ENCODE measurements at regions not wholly inside any gene's neighbourhood (a gene's known extent, or its start where the extent isn't known, plus 50 kb on each side); places are given as distances from the start of the nearest gene placed in this dataset.

DNA sequence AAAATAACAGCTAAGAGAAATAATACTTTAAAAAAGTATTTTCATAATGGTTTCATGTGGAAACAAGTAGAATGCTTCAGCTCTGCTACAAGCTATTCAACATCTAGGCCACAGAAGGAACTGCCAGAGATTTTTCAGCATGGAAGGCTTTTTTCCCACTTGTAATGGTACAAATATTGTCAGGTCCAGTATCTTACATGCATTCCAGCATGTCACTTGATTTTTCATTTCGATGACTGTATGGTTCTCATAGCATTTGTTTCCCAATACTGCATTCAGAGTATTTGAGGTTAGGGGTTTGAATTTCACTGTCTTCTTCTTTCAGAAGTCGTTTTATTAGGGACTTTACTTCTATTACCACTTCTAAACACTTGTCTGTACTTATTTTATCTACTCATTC lies 1701.5 kb upstream of the FLRT2 start:
- H3K4me1 ChIP-seq (ENCODE audit: low read depth): no peaks in the 10 kb centered on the region

DNA sequence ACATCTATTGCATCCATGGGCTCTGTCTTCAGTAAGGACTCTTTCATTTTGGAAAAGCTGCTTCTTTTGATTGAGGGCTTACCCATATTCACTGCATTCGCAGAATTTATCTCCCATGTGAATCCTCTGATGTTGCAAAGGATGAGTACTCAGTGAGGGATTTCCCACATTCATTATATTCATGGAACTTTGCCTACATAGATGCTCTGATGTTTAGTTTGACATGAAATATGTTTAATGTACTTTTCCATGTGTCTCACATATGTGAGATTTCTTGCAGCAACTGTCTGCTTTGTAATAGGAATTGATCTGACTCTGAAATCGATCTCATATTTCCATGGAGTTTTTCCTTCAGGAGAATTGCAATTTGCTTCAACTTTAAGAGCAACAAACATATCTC lies 1699.6 kb upstream of the FLRT2 start:
- H3K36me3 ChIP-seq (ENCODE audit: low read depth): no peaks in the 10 kb centered on the region
- TF ChIP-seq, protein P1, sequence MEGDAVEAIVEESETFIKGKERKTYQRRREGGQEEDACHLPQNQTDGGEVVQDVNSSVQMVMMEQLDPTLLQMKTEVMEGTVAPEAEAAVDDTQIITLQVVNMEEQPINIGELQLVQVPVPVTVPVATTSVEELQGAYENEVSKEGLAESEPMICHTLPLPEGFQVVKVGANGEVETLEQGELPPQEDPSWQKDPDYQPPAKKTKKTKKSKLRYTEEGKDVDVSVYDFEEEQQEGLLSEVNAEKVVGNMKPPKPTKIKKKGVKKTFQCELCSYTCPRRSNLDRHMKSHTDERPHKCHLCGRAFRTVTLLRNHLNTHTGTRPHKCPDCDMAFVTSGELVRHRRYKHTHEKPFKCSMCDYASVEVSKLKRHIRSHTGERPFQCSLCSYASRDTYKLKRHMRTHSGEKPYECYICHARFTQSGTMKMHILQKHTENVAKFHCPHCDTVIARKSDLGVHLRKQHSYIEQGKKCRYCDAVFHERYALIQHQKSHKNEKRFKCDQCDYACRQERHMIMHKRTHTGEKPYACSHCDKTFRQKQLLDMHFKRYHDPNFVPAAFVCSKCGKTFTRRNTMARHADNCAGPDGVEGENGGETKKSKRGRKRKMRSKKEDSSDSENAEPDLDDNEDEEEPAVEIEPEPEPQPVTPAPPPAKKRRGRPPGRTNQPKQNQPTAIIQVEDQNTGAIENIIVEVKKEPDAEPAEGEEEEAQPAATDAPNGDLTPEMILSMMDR (IDR thresholded peaks at IDR 0.05): no peak
- peaks cover 16% of the 10 kb centered on the region for H3K9me3 ChIP-seq
- intact Hi-C loops (cut with DNase I, micrococcal nuclease): no loop called here
- DNase-seq (no peak), ATAC-seq (no peak)
- no peak overlapping the region for H3K4me3 ChIP-seq
- H3K4me1 ChIP-seq (ENCODE audit: low read depth): no peaks in the 10 kb centered on the region

More for the DNA sequence above, 1701.5 kb upstream of the FLRT2 start:
- Histone ChIP-seq H3K9me3 (peaks cover 14% of the 10 kb centered on the region), H3K4me3 (no peak overlapping the region), H3K36me3 (ENCODE audit: low read depth) (no peaks in the 10 kb centered on the region)
- TF ChIP-seq, protein P1 (IDR thresholded peaks at IDR 0.05): no peak
- DNase-seq (no peak), ATAC-seq (no peak)
- intact Hi-C loops (cut with DNase I, micrococcal nuclease): no loop called here

DNA sequence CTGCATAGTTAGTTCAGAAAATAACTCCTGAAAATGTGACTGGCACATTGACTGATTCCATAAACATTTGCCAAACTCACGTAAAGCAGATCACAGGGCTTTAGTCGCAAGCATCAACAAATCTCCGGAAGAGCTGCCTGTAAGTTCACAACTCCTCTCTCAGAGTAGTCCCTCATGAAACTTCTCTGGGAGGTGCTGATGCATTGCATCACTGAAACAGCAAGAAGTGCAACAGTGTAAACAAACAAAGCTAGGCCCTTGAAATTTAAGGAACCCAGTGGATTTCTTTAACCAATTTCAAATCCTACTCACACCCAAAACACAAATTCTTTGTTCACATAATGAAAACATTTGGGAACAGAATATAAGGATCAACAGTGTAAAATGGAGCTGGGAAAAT lies 1691.7 kb upstream of the FLRT2 start:
- ATAC-seq (no peak), DNase-seq (no peak)
- no peaks in the 10 kb centered on the region for H3K4me1 ChIP-seq (ENCODE audit: low read depth)
- no peak overlapping the region for H3K4me3 ChIP-seq
- no peaks in the 10 kb centered on the region for H3K36me3 ChIP-seq (ENCODE audit: low read depth)
- H3K9me3 ChIP-seq: peaks cover 4% of the 10 kb centered on the region
- TF ChIP-seq, protein P1 (IDR thresholded peaks at IDR 0.05): no peak
- intact Hi-C loops (cut with DNase I, micrococcal nuclease): no loop called here

DNA sequence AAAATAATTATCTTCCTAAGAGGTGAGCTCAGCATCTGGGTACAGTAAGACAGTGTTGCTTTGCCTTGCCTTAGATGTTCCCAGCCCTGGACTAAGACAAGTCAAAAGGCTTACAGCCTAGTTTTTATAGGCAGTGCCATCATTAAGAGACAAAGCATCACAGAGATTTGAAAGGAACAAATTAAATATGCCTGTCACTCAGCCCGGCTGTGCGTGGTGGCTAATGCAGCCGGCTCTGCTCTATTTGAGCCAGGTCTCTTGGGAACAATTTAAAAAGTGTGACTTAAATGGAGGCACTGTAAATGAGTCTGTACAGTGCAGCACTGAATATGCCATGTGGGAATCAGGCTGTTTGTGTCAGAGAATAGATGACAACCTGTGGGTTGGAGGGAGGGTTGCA lies 1687.4 kb upstream of the FLRT2 start:
- Histone ChIP-seq H3K4me1 (ENCODE audit: low read depth) (no peaks in the 10 kb centered on the region), H3K36me3 (ENCODE audit: low read depth) (no peaks in the 10 kb centered on the region), H3K9me3 (no peaks in the 10 kb centered on the region), H3K4me3 (no peak overlapping the region)
- ATAC-seq (no peak), DNase-seq (no peak)
- intact Hi-C loops (cut with DNase I, micrococcal nuclease): no loop called here
- TF ChIP-seq, protein P1 (IDR thresholded peaks at IDR 0.05): no peak

DNA sequence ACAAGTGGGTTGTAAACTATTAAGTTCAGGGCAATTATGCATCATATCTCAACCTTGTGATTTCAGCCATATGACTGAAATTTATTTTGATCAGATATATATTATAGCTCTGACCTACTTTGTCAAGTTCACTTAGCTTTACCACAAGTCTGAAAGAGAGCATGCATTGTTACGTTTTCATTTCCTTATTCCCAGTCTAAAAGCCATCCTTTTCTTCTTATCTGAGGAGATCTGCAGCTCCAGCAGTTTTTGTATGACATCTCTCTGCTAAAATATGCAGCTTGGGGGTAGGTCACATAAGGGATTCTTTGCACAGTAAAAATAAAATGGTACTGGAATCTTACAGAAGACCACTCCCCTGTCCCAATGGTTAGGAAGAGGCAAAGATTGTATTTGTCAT lies 1682.8 kb upstream of the FLRT2 start:
- no peak for ATAC-seq

More for the DNA sequence above, 1682.8 kb upstream of the FLRT2 start:
- TF ChIP-seq, protein P1 (IDR thresholded peaks at IDR 0.05): no peak
- Histone ChIP-seq H3K4me1 (ENCODE audit: low read depth) (no peaks in the 10 kb centered on the region), H3K4me3 (no peak overlapping the region), H3K36me3 (ENCODE audit: low read depth) (no peaks in the 10 kb centered on the region), H3K9me3 (peaks cover 13% of the 10 kb centered on the region)
- intact Hi-C loops (cut with DNase I, micrococcal nuclease): no loop called here
- no peak for DNase-seq

Data from mucosa of descending colon (tissue), 3 donors.